Fibroblast of lung (primary cell): ENCODE measurements at regions not wholly inside any gene's neighbourhood (a gene's known extent, or its start where the extent isn't known, plus 50 kb on each side); places are given as distances from the start of the nearest gene placed in this dataset.

Source experiments
- EZH2 ChIP-seq: IDR thresholded peaks from 2 replicates; pipeline ENCODE4 v1.5.1; 2012; ENCODE audit warnings: low read length, control low read depth, mild to moderate bottlenecking; ENCODE audit errors: missing control alignments
- TF ChIP-seq, protein P1 (sequence below), 2 donors: IDR thresholded peaks in 1 of 2; conservative IDR thresholded peaks in 1 of 2; 1 replicate in 1 of 2; 2 replicates in 1 of 2; pipeline ENCODE4 v1.5.1; 2011 to 2012; ENCODE audit warnings: low read length in 2 of 2, control low read depth in 1 of 2, inconsistent platforms in 1 of 2, low read depth in 1 of 2, mild to moderate bottlenecking in 1 of 2

GRCh38 chr22:47806894-47807293 lies 1044.4 kb downstream of the TBC1D22A start:
- TF ChIP-seq, protein P1, sequence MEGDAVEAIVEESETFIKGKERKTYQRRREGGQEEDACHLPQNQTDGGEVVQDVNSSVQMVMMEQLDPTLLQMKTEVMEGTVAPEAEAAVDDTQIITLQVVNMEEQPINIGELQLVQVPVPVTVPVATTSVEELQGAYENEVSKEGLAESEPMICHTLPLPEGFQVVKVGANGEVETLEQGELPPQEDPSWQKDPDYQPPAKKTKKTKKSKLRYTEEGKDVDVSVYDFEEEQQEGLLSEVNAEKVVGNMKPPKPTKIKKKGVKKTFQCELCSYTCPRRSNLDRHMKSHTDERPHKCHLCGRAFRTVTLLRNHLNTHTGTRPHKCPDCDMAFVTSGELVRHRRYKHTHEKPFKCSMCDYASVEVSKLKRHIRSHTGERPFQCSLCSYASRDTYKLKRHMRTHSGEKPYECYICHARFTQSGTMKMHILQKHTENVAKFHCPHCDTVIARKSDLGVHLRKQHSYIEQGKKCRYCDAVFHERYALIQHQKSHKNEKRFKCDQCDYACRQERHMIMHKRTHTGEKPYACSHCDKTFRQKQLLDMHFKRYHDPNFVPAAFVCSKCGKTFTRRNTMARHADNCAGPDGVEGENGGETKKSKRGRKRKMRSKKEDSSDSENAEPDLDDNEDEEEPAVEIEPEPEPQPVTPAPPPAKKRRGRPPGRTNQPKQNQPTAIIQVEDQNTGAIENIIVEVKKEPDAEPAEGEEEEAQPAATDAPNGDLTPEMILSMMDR (conservative IDR thresholded peaks at IDR 0.05 in 1 of 2, IDR thresholded peaks at IDR 0.05 in 1 of 2; ENCODE audit: low read depth in 1 of 2, low read length in 2 of 2) = no peak
- no peak for TF ChIP-seq EZH2
